OCI-LY1 (cell line): ENCODE measurements at regions not wholly inside any gene's neighbourhood (a gene's known extent, or its start where the extent isn't known, plus 50 kb on each side); places are given as distances from the start of the nearest gene placed in this dataset.

Source experiments
- CTCF ChIP-seq: fragments of 200-600 bp; sonication (generic), shearing (Covaris generic); IDR thresholded peaks from 2 replicates; pipeline ENCODE4 v1.5.1; 2017; ENCODE audit warnings: mild to moderate bottlenecking, antibody characterized with exemption, low read length, moderate library complexity, mixed read lengths
- EZH2 ChIP-seq: fragments of 200-600 bp; sonication (generic), shearing (Covaris generic); IDR thresholded peaks from 2 replicates; pipeline ENCODE4 v1.8.0; 2017; ENCODE audit warnings: borderline replicate concordance, mixed run types, mild to moderate bottlenecking, antibody characterized with exemption, low read length, moderate library complexity, mixed read lengths

GRCh38 chr2:145818890-145819504 lies 1299.1 kb upstream of the ZEB2 start:
- TF ChIP-seq CTCF (no peak), EZH2 (no peak)
